Muscle of arm (tissue), 1 donor: ENCODE measurements at regions not wholly inside any gene's neighbourhood (a gene's known extent, or its start where the extent isn't known, plus 50 kb on each side); places are given as distances from the start of the nearest gene placed in this dataset.

Source experiments
- DNase-seq: peaks from one replicate; pipeline ENCODE4 v3.0.0-alpha.2; 2013

GRCh38 chr11:33646629-33647028, 54.0 kb downstream of the C11orf91 start:
- DNase-seq, result no peak

DNA sequence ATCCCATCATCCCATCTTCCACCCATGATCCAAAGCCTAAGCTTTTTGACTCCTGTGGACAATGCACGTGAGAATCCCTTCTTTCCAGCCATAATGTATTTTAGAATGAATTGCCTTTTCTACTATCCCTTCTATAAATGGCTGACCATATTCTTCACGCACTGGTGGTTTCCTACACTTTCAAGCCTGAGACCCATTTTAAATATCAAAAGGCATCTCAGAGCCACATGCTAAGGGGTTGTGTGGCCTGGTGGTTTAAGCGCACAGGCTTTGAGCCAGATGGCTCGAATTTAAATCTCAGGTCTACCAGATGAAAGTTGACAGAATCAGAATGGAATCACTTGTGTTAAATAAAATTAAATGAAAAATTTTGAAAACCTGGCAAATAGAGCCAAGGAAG, 54.5 kb downstream of the C11orf91 start:
- DNase-seq, result no peak

DNA sequence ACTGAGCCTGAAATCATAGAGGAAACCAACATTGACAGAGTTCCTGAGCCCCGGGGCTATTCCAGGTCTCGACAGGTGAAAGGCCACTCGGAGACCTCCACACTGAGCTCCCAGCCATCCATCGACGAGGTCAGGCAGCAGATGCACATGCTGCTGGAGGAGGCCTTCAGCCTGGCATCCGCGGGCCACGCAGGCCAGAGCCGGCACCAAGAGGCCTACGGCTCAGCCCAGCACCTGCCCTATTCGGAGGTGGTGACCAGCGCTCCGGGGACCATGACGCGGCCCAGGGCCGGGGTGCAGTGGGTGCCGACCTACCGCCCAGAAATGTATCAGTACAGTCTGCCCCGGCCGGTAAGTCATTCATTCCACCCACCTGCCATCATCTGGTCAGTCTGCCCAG, 54.9 kb downstream of the C11orf91 start:
- no peak for DNase-seq

DNA sequence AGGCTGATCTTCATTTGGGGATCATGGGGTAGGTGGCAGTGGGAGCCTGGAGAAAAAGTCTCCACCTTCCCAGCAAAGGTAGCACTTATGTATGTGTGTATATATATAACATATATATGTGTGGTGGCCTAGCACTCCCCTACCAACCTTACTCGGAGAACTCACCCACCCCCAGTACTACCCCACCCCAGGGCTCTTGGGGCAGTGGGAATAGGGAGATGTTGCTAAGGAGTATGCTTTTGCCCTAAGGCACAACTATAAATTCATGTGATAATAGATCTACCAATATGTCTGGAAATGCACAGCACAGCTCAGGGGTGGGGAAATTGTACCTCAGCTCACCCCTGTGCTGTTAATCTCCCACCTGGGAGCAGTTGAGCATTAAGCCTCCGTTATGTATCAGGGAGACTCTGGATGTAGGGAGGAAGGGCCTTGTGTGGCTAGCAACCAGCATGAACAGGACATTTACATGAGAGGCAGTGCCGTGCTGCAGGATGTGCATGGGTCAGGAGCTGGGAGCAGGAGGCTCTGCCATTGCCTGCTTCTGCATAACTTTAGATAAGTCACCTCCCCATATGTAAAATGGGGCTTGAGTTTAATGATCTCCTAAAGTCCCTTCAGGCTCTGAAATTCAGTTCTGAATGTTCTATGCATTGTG, 57.3 kb downstream of the C11orf91 start:
- DNase-seq, result no peak

DNA sequence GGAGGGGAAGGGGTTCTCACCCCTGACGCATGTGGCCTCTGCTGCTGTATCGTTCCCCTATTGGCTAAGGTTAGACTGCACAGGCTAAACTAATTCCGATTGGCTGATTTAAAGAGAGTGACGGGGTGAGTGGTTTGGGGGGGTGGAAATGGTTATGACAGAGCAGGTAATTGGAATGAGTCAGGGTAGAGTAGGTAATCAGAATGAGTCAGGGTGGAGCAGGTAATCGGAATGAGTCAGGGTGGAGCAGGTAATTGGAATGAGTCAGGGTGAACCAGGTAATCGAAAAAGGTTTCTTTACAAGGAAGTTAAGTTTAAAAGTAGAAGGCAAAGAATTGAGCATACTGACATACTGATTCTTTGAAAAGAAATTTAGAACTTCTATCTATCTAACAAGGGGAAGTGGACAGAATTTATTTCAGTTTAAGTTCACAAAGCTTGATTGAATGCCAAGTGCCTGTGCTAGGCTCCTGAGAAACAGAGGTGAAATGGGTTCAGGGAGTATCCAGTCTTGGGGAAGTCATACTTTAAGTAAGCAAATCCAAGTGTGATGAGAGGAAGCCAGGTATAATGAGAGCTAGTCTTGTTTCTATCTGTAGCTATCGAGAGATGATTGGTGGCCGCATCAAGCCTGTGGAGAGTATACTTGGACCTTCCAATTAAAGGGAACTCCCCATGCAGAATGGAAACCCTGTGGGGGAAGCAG, 58.0 kb downstream of the C11orf91 start:
- no peak for DNase-seq

DNA sequence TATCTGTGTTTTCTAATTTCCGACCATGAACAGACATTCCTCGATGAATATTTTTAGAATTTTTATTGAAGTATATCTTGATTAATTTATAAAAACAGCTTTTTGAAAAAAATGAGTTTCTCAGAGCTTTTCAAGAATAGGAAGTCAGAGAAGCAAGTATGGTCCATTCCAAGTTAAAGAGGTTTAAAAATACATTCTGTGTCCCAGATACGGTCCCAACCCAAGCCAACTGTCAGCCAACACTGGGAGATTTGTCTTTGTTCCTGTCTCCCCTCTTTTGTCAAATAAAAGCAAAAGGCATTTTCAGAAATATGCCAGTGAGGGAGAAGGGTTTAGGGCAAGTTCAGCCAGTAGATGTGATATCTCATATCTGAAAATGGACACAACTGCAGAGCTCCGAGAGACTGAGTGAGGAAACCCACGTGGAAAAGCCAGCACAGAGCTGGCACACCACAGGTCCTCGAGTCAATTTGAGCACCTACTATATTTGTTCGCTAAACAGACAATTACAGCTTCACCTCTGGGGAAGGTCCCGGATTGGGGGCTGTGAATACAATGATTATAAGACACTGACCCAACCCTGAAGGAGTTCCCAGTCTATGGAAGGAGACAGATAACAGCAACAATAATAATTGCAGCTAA, 59.8 kb downstream of the C11orf91 start:
- DNase-seq, result no peak

- DNase-seq, result no peak
Observed at GRCh38 chr11:33638608-33639007, 62.0 kb downstream of the C11orf91 start.

DNA sequence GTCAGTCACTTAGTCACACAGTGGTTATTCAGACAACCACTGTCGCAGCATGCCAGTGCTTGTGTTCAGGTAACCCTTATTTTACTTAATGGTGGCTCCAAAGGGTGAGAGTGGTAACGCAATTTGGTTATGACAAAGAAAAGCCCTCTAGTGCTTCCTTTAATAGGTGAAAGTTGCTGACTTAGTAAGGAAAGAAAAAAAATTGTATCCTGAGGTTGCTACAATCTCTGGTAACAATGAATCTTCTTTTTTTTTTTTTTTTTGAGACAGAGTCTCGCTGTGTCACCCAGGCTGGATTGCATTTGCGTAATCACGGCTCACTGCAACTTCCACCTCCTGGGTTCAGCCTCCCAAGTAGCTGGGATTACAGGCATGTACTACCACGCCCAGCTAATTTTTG, 64.5 kb downstream of the C11orf91 start:
- DNase-seq, result no peak

DNA sequence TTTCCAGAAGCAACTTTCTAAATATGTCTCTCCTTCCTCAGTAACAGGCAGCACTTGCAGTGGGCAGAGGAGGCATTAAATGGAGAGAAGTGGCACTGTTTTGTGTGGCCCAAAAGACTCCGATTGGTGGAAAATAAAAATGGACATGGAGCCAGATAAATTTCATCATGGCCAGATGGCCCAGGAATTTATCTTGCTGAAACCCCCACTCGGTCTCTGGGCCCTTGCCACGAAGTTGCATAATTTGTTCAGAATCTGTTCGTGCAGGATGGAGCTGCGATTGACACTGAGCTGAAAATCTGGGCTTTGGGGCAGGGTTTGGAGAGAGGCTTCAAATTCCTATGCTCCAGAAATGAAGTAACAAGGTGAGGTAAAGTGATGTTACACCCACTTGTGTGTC, 65.5 kb downstream of the C11orf91 start:
- no peak for DNase-seq

GRCh38 chr11:33634291-33634834, 66.3 kb downstream of the C11orf91 start:
- DNase-seq, result no peak

DNA sequence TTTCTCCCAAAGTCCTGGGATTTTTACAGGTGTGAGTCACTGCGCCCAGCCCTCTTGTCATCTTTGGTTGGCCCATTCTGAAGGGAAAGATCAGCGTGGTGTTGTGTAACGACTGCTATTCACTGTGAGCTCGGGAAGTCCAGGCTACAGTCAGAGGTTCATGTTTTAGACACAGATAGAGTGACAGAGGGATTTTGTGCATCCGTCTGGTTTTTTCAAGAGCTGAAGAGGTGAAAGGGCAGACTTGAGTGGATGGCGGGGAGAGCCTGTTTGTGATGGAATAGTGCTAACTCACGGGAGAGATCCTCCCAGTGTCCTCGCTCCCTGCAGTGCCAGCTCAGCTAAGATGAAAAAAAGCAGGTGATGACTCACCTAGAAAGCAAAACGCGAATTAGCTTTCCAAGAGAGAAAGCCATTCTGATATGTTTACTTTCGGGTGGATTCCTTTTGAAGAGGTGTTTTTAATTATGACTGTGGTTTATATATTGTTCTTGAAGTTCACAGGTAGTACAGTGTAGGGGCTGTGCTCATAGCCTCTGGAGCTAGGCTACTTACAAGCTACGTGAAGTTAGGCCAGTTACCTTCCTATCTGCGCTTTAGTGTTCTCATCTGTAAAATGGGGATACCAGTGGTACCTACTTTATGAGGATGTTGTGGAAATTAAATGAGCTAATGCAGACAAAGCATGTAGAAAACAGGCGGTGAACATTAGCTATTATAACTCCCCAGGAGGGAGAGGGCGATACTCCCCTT, 67.2 kb downstream of the C11orf91 start:
- no peak for DNase-seq

DNA sequence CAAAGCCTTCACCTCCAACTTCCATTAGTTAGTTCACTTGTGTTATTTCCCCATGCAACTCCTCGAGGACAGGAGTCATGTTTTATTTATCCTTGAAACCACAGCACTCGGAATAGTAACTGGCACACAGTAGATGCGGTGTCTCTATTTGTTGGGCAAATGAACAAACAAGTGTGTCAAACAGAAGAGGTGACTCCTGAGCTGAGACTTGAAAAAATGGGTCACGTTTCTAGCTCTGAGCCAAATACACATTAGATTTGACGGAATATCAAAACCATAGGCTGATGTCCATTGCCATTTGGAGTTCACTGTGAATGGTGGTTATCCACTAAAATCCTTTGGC, 68.9 kb downstream of the C11orf91 start:
- no peak for DNase-seq

DNA sequence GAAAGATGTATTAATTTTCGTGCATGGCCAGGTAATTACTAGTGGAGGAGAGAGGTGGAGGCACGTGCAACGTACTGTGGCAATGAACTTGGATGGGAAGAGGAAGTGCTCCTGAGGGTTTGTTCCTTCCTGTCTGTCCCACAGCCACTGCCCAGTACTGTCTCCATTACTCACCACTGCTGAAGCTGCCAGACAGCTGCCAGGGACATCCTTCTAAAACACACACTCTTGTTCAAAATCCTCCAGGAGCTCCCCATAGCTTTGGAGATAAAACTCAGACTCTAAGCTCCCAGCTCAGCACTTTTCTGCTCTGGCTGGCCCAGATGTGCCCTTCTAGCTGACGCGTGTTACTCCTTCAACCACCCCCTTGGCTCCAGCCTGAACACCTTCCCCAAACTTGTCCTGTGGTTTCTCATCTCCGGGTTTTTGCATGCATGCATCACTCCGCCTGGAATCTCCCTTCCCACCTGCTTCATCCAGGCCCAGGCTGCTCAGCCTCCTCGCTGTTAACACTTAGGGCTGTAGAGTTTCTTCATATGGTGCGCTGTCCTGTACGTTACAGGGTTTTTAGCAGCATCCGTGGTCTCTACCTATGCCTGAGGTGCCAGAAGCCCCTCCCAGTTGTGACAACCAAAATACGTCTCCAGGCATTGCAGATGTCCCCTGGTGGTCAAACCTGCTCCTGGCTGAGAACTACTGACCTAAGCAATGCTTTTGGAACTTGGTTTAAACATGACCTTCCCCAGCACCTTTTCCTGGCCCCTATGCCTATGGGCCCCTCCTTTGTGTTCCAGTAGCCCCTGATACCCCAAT, 69.5 kb downstream of the C11orf91 start:
- no peak for DNase-seq

DNA sequence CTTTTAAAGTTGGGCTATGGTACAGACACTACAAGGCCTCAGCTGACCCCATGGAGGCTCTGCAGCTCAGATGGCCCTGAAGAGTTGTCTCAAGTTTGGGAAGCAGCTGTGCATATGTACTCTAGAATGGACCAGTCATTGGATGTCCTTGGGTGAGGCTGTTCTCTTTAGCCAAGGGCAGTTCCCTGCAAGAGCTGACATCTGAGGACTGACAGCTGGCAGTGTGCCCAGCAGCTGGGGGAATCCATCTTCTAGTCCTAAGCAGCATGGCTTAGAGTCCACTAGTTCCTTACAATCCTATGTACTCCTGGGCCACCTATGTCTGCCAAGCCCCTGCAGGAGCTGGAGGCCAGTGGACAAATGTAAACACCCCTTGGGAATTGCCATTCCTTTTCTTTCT, 76.5 kb downstream of the C11orf91 start:
- DNase-seq, result peak; percentile 54

- DNase-seq, result no peak
Observed at GRCh38 chr11:33622806-33623205, 77.8 kb downstream of the C11orf91 start.

GRCh38 chr11:33622186-33622585, 78.4 kb downstream of the C11orf91 start:
- peak; percentile 50 for DNase-seq

- DNase-seq, result peak; percentile 76
Observed at GRCh38 chr11:33620423-33621171, 80.0 kb downstream of the C11orf91 start.

DNA sequence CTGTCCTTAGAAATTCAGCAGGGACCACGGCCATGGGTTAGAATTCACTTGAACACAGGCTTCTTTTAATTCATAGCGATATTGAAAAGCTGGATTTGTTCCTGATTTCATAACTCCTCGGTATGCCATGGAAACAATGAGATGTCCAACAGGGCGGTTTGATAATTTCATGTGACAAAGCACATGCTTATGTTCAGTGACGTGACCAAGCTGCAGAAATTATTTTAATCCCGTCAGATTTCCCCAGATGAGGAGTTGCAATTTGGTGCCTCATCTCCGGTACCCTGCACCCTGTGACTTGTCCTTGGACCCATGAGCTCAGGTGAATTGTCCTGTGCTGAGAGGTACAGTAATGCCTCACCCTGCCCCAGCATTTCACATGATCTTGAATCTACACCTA, 81.7 kb downstream of the C11orf91 start:
- DNase-seq, result no peak

DNA sequence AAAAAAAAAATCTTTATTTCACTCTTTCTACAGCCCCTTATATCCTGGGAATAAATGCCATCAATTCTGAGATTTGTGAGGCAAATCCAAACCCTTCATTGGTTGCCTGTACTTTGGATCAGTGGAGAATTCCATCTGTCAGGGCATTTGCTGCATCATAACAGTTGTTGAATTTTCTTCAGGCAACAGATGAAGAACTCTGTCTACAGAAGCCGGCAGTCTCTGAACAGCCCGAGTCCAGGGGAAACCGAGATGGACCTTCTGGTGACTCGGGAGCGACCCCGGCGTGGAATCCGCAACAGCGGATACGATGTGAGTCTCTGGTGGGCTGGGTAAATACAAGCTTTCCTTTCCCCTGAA, 82.3 kb downstream of the C11orf91 start:
- no peak for DNase-seq

DNA sequence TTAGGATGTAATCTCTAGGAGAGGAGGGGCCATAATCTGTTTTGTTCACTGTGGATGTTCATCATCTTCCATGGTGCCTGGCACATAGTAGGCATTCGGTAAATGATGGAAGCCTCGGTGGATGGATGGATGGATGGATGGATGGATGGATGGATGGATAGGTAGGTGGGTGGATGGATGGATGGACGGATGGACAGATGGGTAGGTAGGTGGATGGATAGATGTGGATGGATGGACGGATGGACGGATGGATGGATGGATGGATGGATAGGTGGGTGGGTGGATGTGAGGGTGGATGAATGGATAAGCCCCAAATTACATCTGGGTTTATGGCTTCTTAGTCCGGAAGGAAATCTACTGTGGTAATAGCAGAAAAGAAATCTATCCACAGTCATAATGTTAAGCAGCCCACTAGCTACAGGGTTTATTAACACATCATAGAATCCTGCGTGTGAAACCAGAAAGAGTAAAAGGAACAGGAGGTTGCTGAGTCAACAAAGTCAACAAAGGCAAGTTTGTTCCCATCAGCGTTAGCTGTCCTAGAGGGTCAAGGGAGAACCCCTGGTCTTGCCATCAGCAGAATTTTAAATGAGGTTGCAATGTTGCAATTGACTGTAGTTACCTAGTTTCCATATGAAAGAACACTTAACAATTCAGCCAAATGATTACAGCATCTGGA, 82.8 kb downstream of the C11orf91 start:
- no peak for DNase-seq
